SK-N-SH (cell line): ENCODE measurements at regions not wholly inside any gene's neighbourhood (a gene's known extent, or its start where the extent isn't known, plus 50 kb on each side); places are given as distances from the start of the nearest gene placed in this dataset.

ENCODE experiments used
- JUND ChIP-seq: IDR thresholded peaks from 2 replicates; pipeline ENCODE4 v1.4.0; 2012
- MEF2A ChIP-seq: IDR thresholded peaks from 2 replicates; pipeline ENCODE4 v1.4.0; 2012; ENCODE audit warnings: low read depth, borderline replicate concordance
- RFX5 ChIP-seq: IDR thresholded peaks from 2 replicates; pipeline ENCODE4 v1.6.1; 2012; ENCODE audit warnings: mild to moderate bottlenecking, improper control_type of control experiment, low read length
- SIN3A ChIP-seq: IDR thresholded peaks from 2 replicates; pipeline ENCODE4 v1.6.1; 2012; ENCODE audit warnings: low read depth, mild to moderate bottlenecking, low read length, moderate library complexity, borderline replicate concordance
- TF ChIP-seq, protein P1 (sequence below): IDR thresholded peaks from 2 replicates; pipeline ENCODE4; 2012

DNA sequence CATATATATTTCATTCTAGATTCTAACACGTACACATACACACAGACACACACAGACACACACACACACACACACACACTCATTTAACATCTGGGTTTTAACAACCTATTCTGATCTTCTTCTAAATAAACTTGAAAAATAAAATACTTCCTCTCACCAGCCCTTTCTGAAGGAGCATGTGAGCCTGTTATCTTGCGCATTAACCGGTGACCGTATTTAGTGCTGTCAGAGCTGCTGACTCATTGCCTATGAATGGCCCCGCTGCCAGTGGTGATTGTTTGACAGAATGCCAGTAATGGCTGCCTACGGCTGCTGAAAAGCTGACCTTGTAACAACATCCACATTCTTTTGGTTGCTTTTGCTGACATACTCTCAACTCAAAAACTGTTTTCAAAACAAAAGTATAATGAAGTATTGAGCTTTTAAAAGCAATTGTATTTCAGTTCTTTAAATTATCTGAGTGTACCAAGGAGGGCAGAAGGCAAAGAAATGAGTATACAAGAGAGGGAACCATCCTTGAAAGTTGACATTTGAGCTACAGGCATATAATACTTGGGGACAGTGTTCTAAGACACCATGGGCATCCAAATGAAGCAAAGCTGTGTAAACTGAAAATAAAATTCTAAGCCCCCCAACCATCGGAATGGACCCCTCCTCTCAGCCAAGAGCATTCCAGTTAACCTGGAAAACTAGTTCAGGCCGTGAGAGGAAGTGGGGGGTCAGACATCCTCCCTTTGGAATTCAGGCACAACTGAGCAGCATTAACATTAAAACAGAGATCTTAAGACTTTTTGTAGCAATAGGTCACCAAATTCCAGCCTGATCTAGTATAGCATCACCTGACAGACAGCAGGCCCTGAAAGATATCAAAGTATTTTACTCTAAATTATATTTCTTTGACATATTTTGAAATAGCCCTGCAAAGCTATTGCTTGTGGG is 50.2 kb upstream of the DTNA start (continued):
- TF ChIP-seq SIN3A (peak; percentile 49; the same call in 1 of the 2 replicates), RFX5 (no peak), JUND (peak; percentile 89), MEF2A (no peak)
- TF ChIP-seq, protein P1, sequence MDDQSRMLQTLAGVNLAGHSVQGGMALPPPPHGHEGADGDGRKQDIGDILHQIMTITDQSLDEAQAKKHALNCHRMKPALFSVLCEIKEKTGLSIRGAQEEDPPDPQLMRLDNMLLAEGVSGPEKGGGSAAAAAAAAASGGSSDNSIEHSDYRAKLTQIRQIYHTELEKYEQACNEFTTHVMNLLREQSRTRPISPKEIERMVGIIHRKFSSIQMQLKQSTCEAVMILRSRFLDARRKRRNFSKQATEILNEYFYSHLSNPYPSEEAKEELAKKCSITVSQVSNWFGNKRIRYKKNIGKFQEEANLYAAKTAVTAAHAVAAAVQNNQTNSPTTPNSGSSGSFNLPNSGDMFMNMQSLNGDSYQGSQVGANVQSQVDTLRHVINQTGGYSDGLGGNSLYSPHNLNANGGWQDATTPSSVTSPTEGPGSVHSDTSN = peak; percentile 81
